GM12878 (cell line): ENCODE measurements at regions not wholly inside any gene's neighbourhood (a gene's known extent, or its start where the extent isn't known, plus 50 kb on each side); places are given as distances from the start of the nearest gene placed in this dataset.

Source experiments
- ATAC-seq: fragments of 200-7000 bp; cut with Tn5 transposase; 3 replicates; pipeline ENCODE4 v1.9.1; 2020; ENCODE audit warnings: mild to moderate bottlenecking, moderate library complexity
- BruUV-seq: library from RNA; stranded (reverse); fragments of 400-500 nt; replicated peaks from 2 replicates; lab custom pipeline; 2021; lab: Mats Ljungman, UMichigan
- CTCF ChIA-PET: fragments of 300-600 bp; sonication (Branson Sonifier 250); formaldehyde crosslinking; extraction: SDS; loops from one replicate; lab custom pipeline; 2021; ENCODE audit warnings: inconsistent platforms; lab: Yijun Ruan, JAX
- POLR2A ChIA-PET: fragments of 350-600 bp; formaldehyde crosslinking; extraction: SDS; loops from one replicate; lab custom pipeline; 2021; ENCODE audit warnings: inconsistent platforms; lab: Charles Lee
- RAD21 ChIA-PET: fragments of 300-600 bp; sonication (Branson Sonifier 250); formaldehyde crosslinking; loops from one replicate; lab custom pipeline; 2023; ENCODE audit warnings: antibody characterized with exemption; ENCODE audit not compliant: unreplicated experiment; lab: Charles Lee
- SMC1A ChIA-PET: fragments of 300-600 bp; sonication (Branson Sonifier 250); formaldehyde crosslinking; loops from one replicate; lab custom pipeline; 2023; ENCODE audit not compliant: unreplicated experiment, uncharacterized antibody; lab: Charles Lee
- DNase-seq: peaks from one replicate; pipeline ENCODE4 v3.0.0-alpha.2; 2011; ENCODE audit warnings: low read depth, low spot score
- FAIRE-seq: peaks from 3 replicates; lab custom pipeline; 2011; peaks lifted over from hg19 to GRCh38; lab: Jason Lieb, UNC
- H2AFZ ChIP-seq: 2 replicates; pipeline ENCODE4 v1.6.0; 2011; ENCODE audit warnings: low read depth, low read length, control low read depth; ENCODE audit not compliant: control insufficient read depth
- H3K27ac ChIP-seq: 2 replicates; pipeline ENCODE4 v1.5.1; 2011; ENCODE audit warnings: control low read depth; ENCODE audit not compliant: control insufficient read depth, insufficient read depth
- H3K27me3 ChIP-seq, 2 experiments: replicated peaks in 1 of 2; 2 replicates each; pipeline versions ENCODE4 v1.6.0 to v1.6.1; 2011; ENCODE audit warnings: low read length in 1 of 2; ENCODE audit not compliant: control insufficient read depth in 2 of 2, insufficient read depth in 2 of 2
- H3K36me3 ChIP-seq, 2 experiments: 2 replicates each; pipeline ENCODE4 v1.5.1; 2011; ENCODE audit warnings: low read length in 1 of 2; ENCODE audit not compliant: control insufficient read depth in 2 of 2, insufficient read depth in 2 of 2
- H3K4me1 ChIP-seq: 2 replicates; pipeline ENCODE4 v1.6.1; 2011; ENCODE audit warnings: mild to moderate bottlenecking, low read length, moderate library complexity, mixed read lengths; ENCODE audit not compliant: control insufficient read depth, insufficient read depth
- H3K4me2 ChIP-seq: 2 replicates; pipeline ENCODE4 v1.6.0; 2011; ENCODE audit warnings: control low read depth; ENCODE audit not compliant: control insufficient read depth, insufficient read depth
- H3K4me3 ChIP-seq: fragments of 200-600 bp; sonication (generic); 2 replicates; pipeline ENCODE4 v1.5.1; 2016
- H3K79me2 ChIP-seq: 2 replicates; pipeline ENCODE4 v1.6.0; 2011; ENCODE audit warnings: low read length; ENCODE audit not compliant: control insufficient read depth, insufficient read depth
- H3K9ac ChIP-seq: 2 replicates; pipeline ENCODE4 v1.8.0; 2011; ENCODE audit warnings: low read length, control low read depth, mixed read lengths; ENCODE audit not compliant: control insufficient read depth, insufficient read depth
- H3K9me3 ChIP-seq: replicated peaks from 3 replicates; pipeline ENCODE4 v1.5.1; 2011; ENCODE audit warnings: mild to moderate bottlenecking, low read length; ENCODE audit not compliant: control insufficient read depth, insufficient read depth
- H4K20me1 ChIP-seq: 2 replicates; pipeline ENCODE4 v1.6.0; 2011; ENCODE audit not compliant: control insufficient read depth, insufficient read depth
- BHLHE40 ChIP-seq, 2 experiments: fragments of 450-650 bp in 1 of 2; IDR thresholded peaks; 2 replicates each; pipeline ENCODE4 v1.6.1; 2011 to 2017; ENCODE audit warnings: low read depth in 2 of 2, borderline replicate concordance in 1 of 2, improper control_type of control experiment in 1 of 2, low read length in 1 of 2, mild to moderate bottlenecking in 1 of 2
- EGR1 ChIP-seq, 2 experiments: IDR thresholded peaks; 1 replicate in 1 of 2; 2 replicates in 1 of 2; pipeline ENCODE4 v1.6.1; 2011 to 2012; ENCODE audit warnings: low read depth in 2 of 2, low read length in 2 of 2, borderline replicate concordance in 1 of 2, mild to moderate bottlenecking in 1 of 2, moderate library complexity in 1 of 2
- ESRRA ChIP-seq: IDR thresholded peaks from 2 replicates; pipeline ENCODE4 v1.6.1; 2012; ENCODE audit warnings: mild to moderate bottlenecking, low read length, improper control_type of control experiment
- IKZF1 ChIP-seq: fragments of 450-650 bp; conservative IDR thresholded peaks from 2 replicates; pipeline ENCODE4 v1.6.1; 2017; ENCODE audit warnings: antibody characterized with exemption, mild to moderate bottlenecking
- JUND ChIP-seq: IDR thresholded peaks from 2 replicates; pipeline ENCODE4 v1.6.1; 2012; ENCODE audit warnings: low read depth, mild to moderate bottlenecking, low read length, improper control_type of control experiment, moderate library complexity
- RAD21 ChIP-seq: IDR thresholded peaks from 2 replicates; pipeline ENCODE4 v1.6.1; 2011; ENCODE audit warnings: mild to moderate bottlenecking, low read depth, low read length, moderate library complexity; ENCODE audit not compliant: insufficient read depth
- RB1 ChIP-seq: fragments of 450-650 bp; formaldehyde crosslinking; IDR thresholded peaks from 2 replicates; pipeline ENCODE4 v1.6.1; 2017; ENCODE audit warnings: mild to moderate bottlenecking, borderline replicate concordance
- RUNX3 ChIP-seq: IDR thresholded peaks from 2 replicates; pipeline ENCODE4 v1.6.1; 2012; ENCODE audit warnings: low read length, inconsistent platforms
- SIN3A ChIP-seq: IDR thresholded peaks from 2 replicates; pipeline ENCODE4 v1.6.1; 2012; ENCODE audit warnings: low read depth, low read length, improper control_type of control experiment
- SPI1 ChIP-seq: IDR thresholded peaks from 2 replicates; pipeline ENCODE4 v1.6.1; 2011; ENCODE audit warnings: low read depth, mild to moderate bottlenecking, low read length, moderate library complexity, borderline replicate concordance; ENCODE audit not compliant: insufficient read depth
- TAF1 ChIP-seq: IDR thresholded peaks from 2 replicates; pipeline ENCODE4 v1.6.1; 2011; ENCODE audit warnings: mild to moderate bottlenecking, low read depth, low read length, borderline replicate concordance
- TCF3 ChIP-seq: IDR thresholded peaks from 2 replicates; pipeline ENCODE4 v1.6.1; 2012; ENCODE audit warnings: low read depth, mild to moderate bottlenecking, low read length, borderline replicate concordance; ENCODE audit not compliant: insufficient read depth
- WGBS: methylation state at CpG from one replicate; pipeline ENCODE4 v1.1.6; 2016; ENCODE audit warnings: low lambda C conversion rate; ENCODE audit not compliant: insufficient replicate concordance, insufficient coverage; ENCODE audit errors: missing lambda C conversion rate; 5-methylcytosine and 5-hydroxymethylcytosine counted together
- in situ Hi-C: fragments of 300-500 bp; cut with MboI; formaldehyde crosslinking; loops from 9 replicates; pipeline ENCODE4 v1.14.3; 2018; ENCODE audit warnings: mixed read lengths
- intact Hi-C: fragments of 100-400 bp; cut with micrococcal nuclease; formaldehyde crosslinking; loops from one replicate; pipeline ENCODE4 v1.14.2; 2022; ENCODE audit not compliant: unreplicated experiment
- TF ChIP-seq, protein P1 (sequence below): fragments of 450-650 bp; formaldehyde crosslinking; IDR thresholded peaks from 2 replicates; pipeline ENCODE4 v1.4.0; 2022; ENCODE audit warnings: mild to moderate bottlenecking, moderate library complexity
- TF ChIP-seq, protein P2 (sequence below): fragments of 450-650 bp; IDR thresholded peaks from 2 replicates; pipeline ENCODE4 v1.6.1; 2018; ENCODE audit warnings: borderline replicate concordance, mild to moderate bottlenecking; ENCODE audit not compliant: partially characterized antibody

DNA sequence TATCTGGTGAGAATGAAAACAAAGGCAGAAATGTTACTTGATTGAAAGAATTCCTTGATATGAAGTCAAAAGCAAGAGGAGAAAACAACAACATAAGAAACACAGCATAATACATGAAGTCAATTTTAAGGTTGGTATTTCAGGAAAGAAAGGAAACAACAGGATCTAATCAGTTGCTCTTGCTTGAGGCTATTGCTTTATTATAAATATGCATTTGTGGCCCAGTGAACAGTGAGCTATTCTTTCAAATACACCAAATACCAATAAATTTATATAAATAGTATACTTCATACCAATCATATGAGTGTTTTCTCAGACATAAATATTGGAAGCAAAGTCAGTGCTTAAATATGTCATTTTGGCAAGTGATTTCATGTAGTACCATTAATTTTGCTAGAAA, 806.6 kb downstream of the NXPH1 start:
- in situ Hi-C loops = no loop called here
- BruUV-seq = no TSS peak
- Histone ChIP-seq H3K27me3 (no peaks in the 10 kb centered on the region), H4K20me1 (no peaks in the 10 kb centered on the region), H3K4me3 (no peak overlapping the region), H3K9me3 (no peaks in the 10 kb centered on the region), H3K27ac (no peak overlapping the region), H2AFZ (no peak overlapping the region), H3K9ac (no peak overlapping the region), H3K36me3 (no peaks in the 10 kb centered on the region), H3K79me2 (no peaks in the 10 kb centered on the region), H3K4me2 (no peak overlapping the region), H3K4me1 (no peaks in the 10 kb centered on the region)
- ChIA-PET POLR2A (no interaction called here), CTCF (no interaction called here), SMC1A (no interaction called here), RAD21 (no interaction called here)
- no peak for DNase-seq
- ATAC-seq = no peak
- FAIRE-seq = no peak
- no peak for TF ChIP-seq RB1
- TF ChIP-seq EGR1 (IDR thresholded peaks at IDR 0.05; ENCODE audit: borderline replicate concordance in 1 of 2, low read depth in 2 of 2, low read length in 2 of 2) = no peak
- no peak for TF ChIP-seq RUNX3
- no peak for TF ChIP-seq SPI1
- intact Hi-C loops = no loop called here

- 0% methylated on average over 1 of the region's 1 CpG for WGBS
- FAIRE-seq = no peak
- Histone ChIP-seq H3K27me3 (no peaks in the 10 kb centered on the region), H3K4me1 (no peaks in the 10 kb centered on the region), H3K9me3 (no peaks in the 10 kb centered on the region), H2AFZ (no peak overlapping the region), H3K79me2 (no peaks in the 10 kb centered on the region), H4K20me1 (no peaks in the 10 kb centered on the region), H3K4me3 (no peak overlapping the region), H3K4me2 (no peak overlapping the region), H3K27ac (no peak overlapping the region), H3K9ac (no peak overlapping the region), H3K36me3 (no peaks in the 10 kb centered on the region)
- in situ Hi-C loops = no loop called here
- DNase-seq = no peak
- POLR2A ChIA-PET = no interaction called here
- BruUV-seq = no TSS peak
- SMC1A ChIA-PET = no interaction called here
- no peak for ATAC-seq
- RAD21 ChIA-PET = no interaction called here
- CTCF ChIA-PET = no interaction called here
- intact Hi-C loops = no loop called here
- TF ChIP-seq RAD21 = no peak
- no peak for TF ChIP-seq BHLHE40 (IDR thresholded peaks at IDR 0.05; ENCODE audit: borderline replicate concordance in 1 of 2, low read depth in 2 of 2, low read length in 1 of 2)
- TF ChIP-seq SIN3A = no peak
- TF ChIP-seq, protein P1, sequence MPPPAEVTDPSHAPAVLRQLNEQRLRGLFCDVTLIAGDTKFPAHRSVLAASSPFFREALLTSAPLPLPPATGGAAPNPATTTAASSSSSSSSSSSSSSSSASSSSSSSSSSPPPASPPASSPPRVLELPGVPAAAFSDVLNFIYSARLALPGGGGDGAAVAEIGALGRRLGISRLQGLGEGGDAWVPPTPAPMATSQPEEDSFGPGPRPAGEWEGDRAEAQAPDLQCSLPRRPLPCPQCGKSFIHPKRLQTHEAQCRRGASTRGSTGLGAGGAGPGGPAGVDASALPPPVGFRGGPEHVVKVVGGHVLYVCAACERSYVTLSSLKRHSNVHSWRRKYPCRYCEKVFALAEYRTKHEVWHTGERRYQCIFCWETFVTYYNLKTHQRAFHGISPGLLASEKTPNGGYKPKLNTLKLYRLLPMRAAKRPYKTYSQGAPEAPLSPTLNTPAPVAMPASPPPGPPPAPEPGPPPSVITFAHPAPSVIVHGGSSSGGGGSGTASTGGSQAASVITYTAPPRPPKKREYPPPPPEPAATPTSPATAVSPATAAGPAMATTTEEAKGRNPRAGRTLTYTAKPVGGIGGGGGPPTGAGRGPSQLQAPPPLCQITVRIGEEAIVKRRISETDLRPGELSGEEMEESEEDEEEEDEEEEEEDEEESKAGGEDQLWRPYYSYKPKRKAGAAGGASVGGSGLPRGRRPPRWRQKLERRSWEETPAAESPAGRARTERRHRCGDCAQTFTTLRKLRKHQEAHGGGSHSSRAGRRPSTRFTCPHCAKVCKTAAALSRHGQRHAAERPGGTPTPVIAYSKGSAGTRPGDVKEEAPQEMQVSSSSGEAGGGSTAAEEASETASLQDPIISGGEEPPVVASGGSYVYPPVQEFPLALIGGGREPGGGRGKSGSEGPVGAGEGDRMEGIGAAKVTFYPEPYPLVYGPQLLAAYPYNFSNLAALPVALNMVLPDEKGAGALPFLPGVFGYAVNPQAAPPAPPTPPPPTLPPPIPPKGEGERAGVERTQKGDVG (CRISPR knock-in tag) = no peak
- no peak for TF ChIP-seq JUND
- no peak for TF ChIP-seq TAF1
- TF ChIP-seq IKZF1 = no peak
- TF ChIP-seq, protein P2, sequence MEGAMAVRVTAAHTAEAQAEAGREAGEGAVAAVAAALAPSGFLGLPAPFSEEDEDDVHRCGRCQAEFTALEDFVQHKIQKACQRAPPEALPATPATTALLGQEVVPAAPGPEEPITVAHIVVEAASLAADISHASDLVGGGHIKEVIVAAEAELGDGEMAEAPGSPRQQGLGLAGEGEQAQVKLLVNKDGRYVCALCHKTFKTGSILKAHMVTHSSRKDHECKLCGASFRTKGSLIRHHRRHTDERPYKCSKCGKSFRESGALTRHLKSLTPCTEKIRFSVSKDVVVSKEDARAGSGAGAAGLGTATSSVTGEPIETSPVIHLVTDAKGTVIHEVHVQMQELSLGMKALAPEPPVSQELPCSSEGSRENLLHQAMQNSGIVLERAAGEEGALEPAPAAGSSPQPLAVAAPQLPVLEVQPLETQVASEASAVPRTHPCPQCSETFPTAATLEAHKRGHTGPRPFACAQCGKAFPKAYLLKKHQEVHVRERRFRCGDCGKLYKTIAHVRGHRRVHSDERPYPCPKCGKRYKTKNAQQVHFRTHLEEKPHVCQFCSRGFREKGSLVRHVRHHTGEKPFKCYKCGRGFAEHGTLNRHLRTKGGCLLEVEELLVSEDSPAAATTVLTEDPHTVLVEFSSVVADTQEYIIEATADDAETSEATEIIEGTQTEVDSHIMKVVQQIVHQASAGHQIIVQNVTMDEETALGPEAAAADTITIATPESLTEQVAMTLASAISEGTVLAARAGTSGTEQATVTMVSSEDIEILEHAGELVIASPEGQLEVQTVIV = no peak
- TF ChIP-seq EGR1 (IDR thresholded peaks at IDR 0.05; ENCODE audit: borderline replicate concordance in 1 of 2, low read depth in 2 of 2, low read length in 2 of 2) = no peak
- TF ChIP-seq TCF3 = no peak
- no peak for TF ChIP-seq ESRRA
Observed at GRCh38 chr7:9241826-9242225, 808.4 kb downstream of the NXPH1 start.
